ENCODE measurements at regions not wholly inside any gene's neighbourhood (a gene's known extent, or its start where the extent isn't known, plus 50 kb on each side); places are given as distances from the start of the nearest gene placed in this dataset.
"Not testable (repeated sequence)": the region's sequence is repeated elsewhere in the genome, so short reads cannot be mapped to it uniquely, and the experiment has no call there.

DNA sequence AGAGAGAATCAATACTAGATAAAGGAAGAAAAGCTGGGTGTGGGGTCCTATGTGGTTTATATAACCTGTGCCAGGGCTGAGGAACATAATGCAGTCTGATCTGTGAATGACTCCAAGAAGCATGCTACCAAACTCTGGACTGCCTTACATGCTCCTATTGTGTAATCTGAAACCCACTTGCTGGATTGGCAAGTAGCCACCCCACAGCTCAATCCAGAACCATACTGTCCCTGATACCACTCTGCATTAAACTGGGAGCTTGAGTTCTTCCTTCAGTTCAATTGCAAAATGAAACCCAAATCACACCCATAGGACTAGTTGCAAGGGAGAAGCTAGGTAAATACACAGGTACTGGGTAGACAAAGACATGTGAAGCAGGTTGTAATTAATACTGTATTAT lies 115.4 kb upstream of the NEGR1 start:
- H3K27me3 Mint-ChIP-seq (ENCODE audit: low read depth), result no peaks in the 10 kb centered on the region
- H3K4me1 Mint-ChIP-seq, result peaks cover 4% of the 10 kb centered on the region
- H3K36me3 Mint-ChIP-seq (ENCODE audit: low read depth), result no peaks in the 10 kb centered on the region
- no peak overlapping the region for H3K4me3 Mint-ChIP-seq
- H3K9me3 Mint-ChIP-seq, result no peaks in the 10 kb centered on the region
- H3K27ac Mint-ChIP-seq, result no peak overlapping the region
- TF ChIP-seq, protein P1, sequence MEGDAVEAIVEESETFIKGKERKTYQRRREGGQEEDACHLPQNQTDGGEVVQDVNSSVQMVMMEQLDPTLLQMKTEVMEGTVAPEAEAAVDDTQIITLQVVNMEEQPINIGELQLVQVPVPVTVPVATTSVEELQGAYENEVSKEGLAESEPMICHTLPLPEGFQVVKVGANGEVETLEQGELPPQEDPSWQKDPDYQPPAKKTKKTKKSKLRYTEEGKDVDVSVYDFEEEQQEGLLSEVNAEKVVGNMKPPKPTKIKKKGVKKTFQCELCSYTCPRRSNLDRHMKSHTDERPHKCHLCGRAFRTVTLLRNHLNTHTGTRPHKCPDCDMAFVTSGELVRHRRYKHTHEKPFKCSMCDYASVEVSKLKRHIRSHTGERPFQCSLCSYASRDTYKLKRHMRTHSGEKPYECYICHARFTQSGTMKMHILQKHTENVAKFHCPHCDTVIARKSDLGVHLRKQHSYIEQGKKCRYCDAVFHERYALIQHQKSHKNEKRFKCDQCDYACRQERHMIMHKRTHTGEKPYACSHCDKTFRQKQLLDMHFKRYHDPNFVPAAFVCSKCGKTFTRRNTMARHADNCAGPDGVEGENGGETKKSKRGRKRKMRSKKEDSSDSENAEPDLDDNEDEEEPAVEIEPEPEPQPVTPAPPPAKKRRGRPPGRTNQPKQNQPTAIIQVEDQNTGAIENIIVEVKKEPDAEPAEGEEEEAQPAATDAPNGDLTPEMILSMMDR (IDR thresholded peaks at IDR 0.05; ENCODE audit: unreplicated experiment in 3 of 3), result no peak

DNA sequence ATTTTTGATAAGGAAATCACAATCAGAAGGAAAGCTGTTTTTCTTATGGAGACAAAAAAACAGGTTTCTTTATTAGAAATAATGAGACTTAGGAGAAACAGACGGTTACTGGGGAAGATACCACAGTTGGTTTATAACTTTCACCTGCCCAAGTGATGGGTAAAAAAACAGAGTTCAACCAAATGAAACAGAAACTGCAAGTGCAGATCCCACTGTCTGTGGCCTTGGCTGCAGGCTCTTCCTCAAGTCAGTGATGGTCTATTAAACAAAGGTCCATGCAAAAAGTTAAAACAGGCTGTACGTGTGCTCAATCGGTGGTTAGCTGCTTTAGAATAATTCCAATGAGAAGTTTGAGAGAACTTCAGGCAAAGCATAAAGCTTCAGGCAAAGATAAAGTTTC lies 112.1 kb upstream of the NEGR1 start:
- Mint-ChIP-seq H3K4me1 (peaks cover 4% of the 10 kb centered on the region), H3K27ac (no peak overlapping the region), H3K27me3 (ENCODE audit: low read depth) (no peaks in the 10 kb centered on the region), H3K4me3 (no peak overlapping the region), H3K9me3 (peaks cover 12% of the 10 kb centered on the region), H3K36me3 (ENCODE audit: low read depth) (no peaks in the 10 kb centered on the region)
- TF ChIP-seq, protein P1 (IDR thresholded peaks at IDR 0.05; ENCODE audit: unreplicated experiment in 3 of 3), result no peak

DNA sequence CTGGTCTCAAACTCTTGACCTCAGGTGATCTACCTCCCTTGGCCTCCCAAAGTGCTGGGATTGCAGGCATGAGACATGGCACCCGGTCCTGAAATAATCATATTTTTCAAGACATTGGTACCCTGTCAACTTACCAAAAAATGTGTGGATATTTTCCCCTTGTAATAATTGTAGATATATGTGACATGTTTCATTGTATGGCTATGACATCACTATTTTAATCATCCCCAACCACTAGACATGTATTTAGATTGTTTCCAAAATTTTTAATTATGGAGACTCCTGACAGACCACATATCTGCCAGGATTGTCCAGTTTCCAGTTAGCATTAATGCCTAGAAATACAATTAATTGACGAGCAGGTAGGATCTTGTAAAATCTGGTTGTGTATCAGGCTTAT lies 96.7 kb upstream of the NEGR1 start:
- peaks cover 5% of the 10 kb centered on the region for H3K4me1 Mint-ChIP-seq
- H3K27ac Mint-ChIP-seq, result no peak overlapping the region
- no peaks in the 10 kb centered on the region for H3K27me3 Mint-ChIP-seq (ENCODE audit: low read depth)
- no peaks in the 10 kb centered on the region for H3K9me3 Mint-ChIP-seq
- no peaks in the 10 kb centered on the region for H3K36me3 Mint-ChIP-seq (ENCODE audit: low read depth)
- H3K4me3 Mint-ChIP-seq, result no peak overlapping the region
- TF ChIP-seq, protein P1 (IDR thresholded peaks at IDR 0.05; ENCODE audit: unreplicated experiment in 3 of 3), result no peak

DNA sequence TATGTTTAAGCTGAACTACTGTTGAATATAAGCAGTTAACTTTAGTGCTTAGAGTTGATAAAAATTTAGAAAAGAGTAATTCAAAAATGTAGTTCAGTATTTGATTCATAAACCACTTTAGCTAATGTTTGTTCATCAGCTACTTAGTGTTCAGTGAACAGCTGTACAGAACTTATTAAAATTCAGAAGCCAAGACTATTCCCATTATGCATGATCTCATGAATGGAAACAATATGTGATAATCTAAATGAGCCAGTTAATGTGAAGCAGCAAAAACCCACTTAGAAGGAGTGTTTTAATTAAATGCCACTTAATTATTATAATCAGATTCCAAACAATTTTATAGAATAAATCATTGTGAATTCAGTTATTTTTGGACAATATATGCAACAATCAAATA lies 92.9 kb upstream of the NEGR1 start:
- Mint-ChIP-seq H3K27ac (no peak overlapping the region), H3K27me3 (ENCODE audit: low read depth) (no peaks in the 10 kb centered on the region), H3K4me1 (peaks cover 5% of the 10 kb centered on the region), H3K4me3 (no peak overlapping the region), H3K9me3 (no peaks in the 10 kb centered on the region), H3K36me3 (ENCODE audit: low read depth) (no peaks in the 10 kb centered on the region)
- TF ChIP-seq, protein P1 (IDR thresholded peaks at IDR 0.05; ENCODE audit: unreplicated experiment in 3 of 3), result no peak

DNA sequence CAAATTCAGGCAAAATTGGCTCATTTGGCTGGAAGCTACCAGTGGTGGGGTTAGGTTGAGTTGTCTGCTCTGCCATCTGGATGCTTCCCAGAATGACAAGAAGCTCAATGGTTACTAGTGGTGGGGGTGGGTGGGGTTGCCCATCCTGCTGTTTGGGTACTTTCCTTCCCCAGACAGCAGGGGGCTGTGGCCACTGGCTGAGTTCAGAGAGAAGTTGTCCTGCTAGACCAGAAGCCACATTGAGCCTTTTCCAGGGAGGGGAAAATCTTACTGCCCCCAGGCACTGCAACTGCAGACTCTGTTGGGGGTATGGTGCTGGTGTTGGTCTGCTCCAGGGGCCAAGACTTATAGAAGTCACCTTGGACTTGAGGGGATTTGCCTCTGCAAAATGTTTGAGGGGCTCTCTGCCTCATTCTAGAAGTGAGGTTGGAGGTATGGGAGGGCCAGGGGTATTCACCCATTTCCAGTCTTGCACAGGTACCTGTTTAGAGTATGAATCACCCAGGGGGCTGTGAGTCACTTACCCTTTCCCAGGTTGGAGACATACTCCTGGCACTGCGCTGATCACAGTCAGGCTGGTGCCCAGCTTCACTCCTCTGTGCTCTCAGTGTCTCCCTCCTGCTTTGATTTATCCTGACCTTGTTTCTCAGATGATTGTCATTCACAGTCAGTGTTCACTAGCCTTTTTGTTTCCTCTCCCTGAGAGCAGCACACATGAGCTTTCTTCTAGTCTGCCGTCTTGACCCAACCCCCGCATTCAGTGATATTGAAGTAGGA lies 89.1 kb upstream of the NEGR1 start:
- Mint-ChIP-seq H3K27ac (no peak overlapping the region), H3K4me1 (peaks cover 1% of the 10 kb centered on the region), H3K4me3 (no peak overlapping the region), H3K9me3 (no peaks in the 10 kb centered on the region), H3K27me3 (ENCODE audit: low read depth) (no peaks in the 10 kb centered on the region), H3K36me3 (ENCODE audit: low read depth) (no peaks in the 10 kb centered on the region)
- TF ChIP-seq, protein P1 (IDR thresholded peaks at IDR 0.05; ENCODE audit: unreplicated experiment in 3 of 3), result no peak

DNA sequence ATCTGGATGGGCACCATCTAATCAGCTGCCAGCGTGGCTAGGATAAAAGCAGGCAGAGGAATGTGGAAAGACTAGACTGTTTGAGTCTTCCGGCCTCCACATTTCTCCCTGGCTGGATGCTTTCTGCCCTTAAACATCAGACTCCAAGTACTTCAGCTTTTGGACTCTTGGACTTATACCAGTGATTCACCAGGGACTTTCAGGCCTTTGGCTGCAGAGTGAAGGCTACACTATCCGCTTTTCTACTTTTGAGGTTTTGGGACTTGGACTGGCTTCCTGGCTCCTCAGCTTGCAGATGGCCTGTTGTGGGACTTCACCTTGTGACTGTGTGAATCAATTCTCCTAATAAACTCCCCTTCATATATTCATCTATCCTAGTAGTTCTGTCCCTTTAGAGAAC lies 88.5 kb upstream of the NEGR1 start:
- not testable (repeated sequence) for H3K4me3 Mint-ChIP-seq; H3K36me3 Mint-ChIP-seq (ENCODE audit: low read depth); H3K9me3 Mint-ChIP-seq; H3K27me3 Mint-ChIP-seq (ENCODE audit: low read depth); H3K4me1 Mint-ChIP-seq; H3K27ac Mint-ChIP-seq

Measured in nephron (organoid).